ENCODE measurements at regions not wholly inside any gene's neighbourhood (a gene's known extent, or its start where the extent isn't known, plus 50 kb on each side); places are given as distances from the start of the nearest gene placed in this dataset.

GRCh38 chr11:26942356-26942755 is 51.6 kb upstream of the FIBIN start (continued):
- no peak for TF ChIP-seq CEBPZ (IDR thresholded peaks at IDR 0.05; ENCODE audit: low read length)

- H3K36me3 ChIP-seq (replicated peaks in 1 of 2; ENCODE audit: control insufficient read depth in 1 of 2, insufficient read depth in 2 of 2, low read length in 2 of 2): no peaks in the 10 kb centered on the region
- H3K27me3 ChIP-seq (ENCODE audit: control insufficient read depth in 1 of 2, insufficient read depth in 2 of 2, low read length in 2 of 2): no peaks in the 10 kb centered on the region
- ATAC-seq (no peak), DNase-seq (ENCODE audit: low spot score) (no peak), FAIRE-seq (no peak)
- no peaks in the 10 kb centered on the region for H3K4me1 ChIP-seq (ENCODE audit: insufficient read depth, low read length)
- no peak overlapping the region for H2AFZ ChIP-seq (ENCODE audit: low read length)
- in situ Hi-C loops (cut with HindIII; ENCODE audit: extremely low pct_ligation_motif_present, low pct_unique_long_range_greater_than_20kb): no loop called here
- H3K4me3 ChIP-seq (replicated peaks in 1 of 3; ENCODE audit: insufficient read depth in 1 of 3, low read depth in 2 of 3, low read length in 3 of 3): no peak overlapping the region
- TF ChIP-seq MAFF (IDR thresholded peaks at IDR 0.05; ENCODE audit: low read depth, low read length): no peak
- TF ChIP-seq CEBPZ (IDR thresholded peaks at IDR 0.05; ENCODE audit: low read length): no peak
- H3K9ac ChIP-seq (ENCODE audit: insufficient read depth, low read depth, low read length): no peak overlapping the region
- intact Hi-C loops (cut with micrococcal nuclease; ENCODE audit: unreplicated experiment): no loop called here
- ChIA-PET CTCF (ENCODE audit: low intra/inter-chr PET ratio, low total read pairs) (no interaction called here), POLR2A (no interaction called here)
- no peak overlapping the region for H3K27ac ChIP-seq (ENCODE audit: extremely low read length, insufficient read depth, low read length)
- H3K4me2 ChIP-seq (ENCODE audit: low read depth, low read length): no peak overlapping the region
- H4K20me1 ChIP-seq (ENCODE audit: insufficient read depth, low read length): no peaks in the 10 kb centered on the region
- no TSS peak for BruUV-seq (replicated peaks)
- no peaks in the 10 kb centered on the region for H3K9me3 ChIP-seq (ENCODE audit: low read length)
- 31% methylated on average over 3 of the region's 3 CpGs for WGBS (ENCODE audit: low lambda C conversion rate)
- no peaks in the 10 kb centered on the region for H3K79me2 ChIP-seq (ENCODE audit: insufficient read depth, low read length)
These were observed 50.3 kb upstream of the FIBIN start for GRCh38 chr11:26943636-26944035.

All from HepG2 (cell line).